GM12865 (cell line): ENCODE measurements at regions not wholly inside any gene's neighbourhood (a gene's known extent, or its start where the extent isn't known, plus 50 kb on each side); places are given as distances from the start of the nearest gene placed in this dataset.

Experiments
- DNase-seq: peaks from one replicate; pipeline ENCODE4 v3.0.0; 2010; ENCODE audit warnings: low read depth
- H3K4me3 ChIP-seq: 2 replicates; pipeline ENCODE4 v1.5.1; 2011; ENCODE audit warnings: mild to moderate bottlenecking, low read depth, low read length, control low read depth
- TF ChIP-seq, protein P1 (sequence below): IDR thresholded peaks from 2 replicates; pipeline ENCODE4 v1.5.1; 2011; ENCODE audit warnings: low read length, control low read depth, low read depth, inconsistent platforms; ENCODE audit not compliant: insufficient read depth; ENCODE audit errors: missing control alignments

DNA sequence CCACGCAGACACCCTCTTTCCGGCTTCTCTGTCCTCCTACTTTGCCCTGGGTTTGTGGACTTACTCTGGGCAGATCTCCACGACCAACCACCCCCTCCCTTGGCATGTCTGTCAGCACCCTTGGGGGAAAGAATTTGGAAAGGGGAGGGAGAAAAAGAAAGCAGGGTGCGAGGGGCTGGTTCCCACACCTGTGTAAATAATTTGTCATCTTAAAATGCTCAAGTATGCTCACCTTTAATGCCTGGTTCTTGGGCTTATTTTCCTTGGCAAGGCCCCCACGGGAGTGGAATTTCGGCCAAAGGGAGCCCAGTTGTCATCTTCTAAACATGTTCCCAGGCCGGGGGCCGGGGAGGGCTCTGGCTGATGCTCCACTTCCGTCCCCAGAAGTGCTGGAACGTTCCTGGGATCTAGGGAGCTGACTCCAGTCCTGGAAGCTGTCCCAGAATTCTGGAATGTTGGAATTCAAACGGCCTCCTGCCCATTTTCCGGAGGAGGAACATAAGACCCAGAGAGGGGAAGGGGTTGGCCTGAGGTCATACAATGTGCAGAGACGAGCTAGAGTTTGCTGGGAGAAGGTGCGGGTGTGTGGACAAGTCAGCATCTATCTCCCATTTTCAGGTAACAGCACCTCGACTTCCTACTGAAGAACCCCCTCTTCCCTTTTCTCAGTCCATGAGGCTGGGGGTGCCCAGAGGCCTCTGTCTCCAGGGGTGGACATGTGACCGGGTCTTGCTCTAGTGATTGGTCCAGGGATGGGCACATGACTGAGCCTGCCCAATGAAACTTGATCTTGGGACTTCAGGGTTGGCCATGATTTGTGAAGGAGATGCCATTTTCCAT is 122.3 kb downstream of the CEBPB start:
- DNase-seq = no peak
- TF ChIP-seq, protein P1, sequence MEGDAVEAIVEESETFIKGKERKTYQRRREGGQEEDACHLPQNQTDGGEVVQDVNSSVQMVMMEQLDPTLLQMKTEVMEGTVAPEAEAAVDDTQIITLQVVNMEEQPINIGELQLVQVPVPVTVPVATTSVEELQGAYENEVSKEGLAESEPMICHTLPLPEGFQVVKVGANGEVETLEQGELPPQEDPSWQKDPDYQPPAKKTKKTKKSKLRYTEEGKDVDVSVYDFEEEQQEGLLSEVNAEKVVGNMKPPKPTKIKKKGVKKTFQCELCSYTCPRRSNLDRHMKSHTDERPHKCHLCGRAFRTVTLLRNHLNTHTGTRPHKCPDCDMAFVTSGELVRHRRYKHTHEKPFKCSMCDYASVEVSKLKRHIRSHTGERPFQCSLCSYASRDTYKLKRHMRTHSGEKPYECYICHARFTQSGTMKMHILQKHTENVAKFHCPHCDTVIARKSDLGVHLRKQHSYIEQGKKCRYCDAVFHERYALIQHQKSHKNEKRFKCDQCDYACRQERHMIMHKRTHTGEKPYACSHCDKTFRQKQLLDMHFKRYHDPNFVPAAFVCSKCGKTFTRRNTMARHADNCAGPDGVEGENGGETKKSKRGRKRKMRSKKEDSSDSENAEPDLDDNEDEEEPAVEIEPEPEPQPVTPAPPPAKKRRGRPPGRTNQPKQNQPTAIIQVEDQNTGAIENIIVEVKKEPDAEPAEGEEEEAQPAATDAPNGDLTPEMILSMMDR = no peak
- H3K4me3 ChIP-seq = no peak overlapping the region

DNA sequence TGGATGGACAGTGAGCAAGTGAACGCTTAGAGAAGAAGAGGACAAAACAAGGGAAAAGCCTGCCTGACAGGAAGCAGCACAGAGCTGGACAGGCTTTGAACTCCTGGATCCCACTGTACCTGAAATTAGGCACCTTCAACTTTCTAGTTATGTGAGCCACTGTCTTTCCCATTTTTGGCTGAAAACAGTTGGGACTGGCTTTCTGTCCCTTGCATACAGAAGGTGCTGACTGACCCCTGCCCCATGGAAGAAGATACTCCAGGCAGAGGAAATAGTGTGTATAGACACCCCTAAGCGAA is 122.8 kb downstream of the CEBPB start:
- H3K4me3 ChIP-seq = no peak overlapping the region
- TF ChIP-seq, protein P1 = no peak
- no peak for DNase-seq

DNA sequence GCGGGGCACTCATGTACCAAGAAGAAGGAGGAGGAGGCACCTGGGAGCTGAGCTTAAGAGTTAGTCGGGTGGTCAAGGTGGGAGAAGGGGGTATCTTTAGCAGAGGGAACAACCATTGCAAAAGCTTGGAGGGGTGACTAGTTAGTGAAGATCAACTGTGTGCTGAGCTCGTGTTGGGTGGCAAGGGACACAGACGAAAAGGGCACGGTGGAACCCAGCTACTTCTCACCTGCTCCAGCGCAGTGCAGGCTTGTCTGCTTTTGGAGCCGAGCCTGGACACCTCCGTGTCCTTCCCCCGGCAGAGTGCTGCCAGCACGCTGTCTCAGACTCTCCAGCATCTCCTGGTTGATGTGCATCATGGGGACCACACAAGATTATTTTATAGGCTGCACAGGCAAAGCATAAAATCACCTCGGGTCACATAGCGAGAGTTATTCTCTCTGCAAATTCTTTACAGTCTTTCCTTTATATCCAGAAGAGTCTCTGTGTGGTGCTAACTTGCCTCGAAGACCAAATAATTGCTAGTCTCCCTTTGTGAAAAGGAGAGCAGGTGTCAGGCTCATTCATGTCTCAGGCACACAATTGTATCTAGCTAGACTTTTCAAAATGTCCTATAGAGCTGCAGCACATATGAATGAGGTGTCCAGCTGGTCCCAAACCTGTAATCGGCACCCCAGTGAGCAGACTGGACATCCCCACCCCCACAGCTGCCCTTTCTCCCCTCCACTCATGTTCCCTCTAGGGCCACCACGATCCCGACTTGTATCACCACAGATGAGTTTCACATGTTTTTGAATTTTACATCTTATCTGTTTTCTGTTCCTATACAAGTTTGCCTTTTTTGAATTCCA is 123.4 kb downstream of the CEBPB start:
- no peak overlapping the region for H3K4me3 ChIP-seq
- DNase-seq = no peak
- TF ChIP-seq, protein P1 = no peak

GRCh38 chr20:50314678-50315335 is 124.2 kb downstream of the CEBPB start:
- TF ChIP-seq, protein P1 = no peak
- no peak overlapping the region for H3K4me3 ChIP-seq
- no peak for DNase-seq

DNA sequence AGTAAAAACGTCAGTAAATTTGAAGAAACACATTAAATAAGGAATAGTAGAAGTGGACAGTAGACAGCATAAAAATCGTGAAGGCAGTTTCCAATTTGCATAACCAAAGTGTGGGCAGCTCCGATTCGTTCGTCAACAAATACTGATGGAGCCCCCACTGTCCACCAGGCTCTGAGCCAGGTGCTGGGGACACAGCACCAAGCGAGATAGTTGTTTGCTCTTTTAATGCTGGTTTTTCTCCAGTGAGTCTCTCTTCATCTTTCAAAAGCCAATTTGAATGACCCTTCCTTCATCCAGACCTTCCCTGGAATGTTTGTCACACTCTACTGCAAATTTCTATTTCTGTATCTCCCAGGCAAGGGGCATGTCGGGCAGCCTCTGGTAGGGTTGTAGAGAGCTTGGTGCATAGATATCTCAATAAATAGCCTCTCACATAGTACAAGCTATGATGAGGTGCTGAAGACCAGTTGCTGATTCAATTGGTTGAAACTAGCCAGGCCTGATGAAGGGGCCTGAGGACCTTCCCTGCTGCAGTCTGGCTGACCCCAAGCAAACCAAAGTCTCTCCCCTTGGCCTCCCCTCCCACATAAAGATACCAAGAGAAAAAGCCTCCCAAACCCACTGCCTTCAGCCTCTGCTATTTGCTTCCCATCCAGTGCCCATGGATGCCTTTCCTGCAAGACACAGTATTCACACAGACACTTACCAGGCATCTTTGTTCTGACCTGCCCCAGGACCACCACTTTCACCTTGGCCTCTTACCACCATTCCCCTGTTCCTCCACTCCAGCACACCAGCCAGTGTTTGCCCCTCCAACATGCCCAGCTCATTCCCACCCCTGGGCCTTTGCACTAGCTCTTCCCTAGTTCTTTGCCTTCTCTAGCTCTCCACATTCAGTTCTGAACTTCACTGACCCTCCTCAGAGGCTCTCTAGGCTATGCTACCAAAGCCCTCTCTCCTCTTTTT is 125.2 kb downstream of the CEBPB start:
- TF ChIP-seq, protein P1 = no peak
- H3K4me3 ChIP-seq = no peak overlapping the region
- no peak for DNase-seq

GRCh38 chr20:50317116-50317515 is 126.5 kb downstream of the CEBPB start:
- H3K4me3 ChIP-seq = no peak overlapping the region
- DNase-seq = no peak
- TF ChIP-seq, protein P1 = no peak
